Stomach (tissue), 4 donors: ENCODE measurements at regions not wholly inside any gene's neighbourhood (a gene's known extent, or its start where the extent isn't known, plus 50 kb on each side); places are given as distances from the start of the nearest gene placed in this dataset.

ENCODE experiments used
- POLR2A ChIP-seq, 4 donors: fragments of 450-650 bp; IDR thresholded peaks; one replicate each; pipeline ENCODE4 v1.6.1; 2016; ENCODE audit warnings: antibody characterized with exemption in 4 of 4, control low read depth in 2 of 4, mild to moderate bottlenecking in 1 of 4, moderate library complexity in 1 of 4
- POLR2AphosphoS5 ChIP-seq, 3 donors: sonication (generic); formaldehyde crosslinking; IDR thresholded peaks; one replicate each; pipeline ENCODE4 v1.6.1; 2016; ENCODE audit warnings: antibody characterized with exemption in 3 of 3
- TF ChIP-seq, protein P1 (sequence below), 7 experiments: fragments of 450-650 bp in 4 of 7; fragments of 200-600 bp in 3 of 7; sonication (generic) in 3 of 7; IDR thresholded peaks; one replicate each; pipeline ENCODE4 v1.5.1; 2016 to 2019; ENCODE audit warnings: antibody characterized with exemption in 7 of 7, control low read depth in 2 of 7, mild to moderate bottlenecking in 1 of 7

- TF ChIP-seq, protein P1, sequence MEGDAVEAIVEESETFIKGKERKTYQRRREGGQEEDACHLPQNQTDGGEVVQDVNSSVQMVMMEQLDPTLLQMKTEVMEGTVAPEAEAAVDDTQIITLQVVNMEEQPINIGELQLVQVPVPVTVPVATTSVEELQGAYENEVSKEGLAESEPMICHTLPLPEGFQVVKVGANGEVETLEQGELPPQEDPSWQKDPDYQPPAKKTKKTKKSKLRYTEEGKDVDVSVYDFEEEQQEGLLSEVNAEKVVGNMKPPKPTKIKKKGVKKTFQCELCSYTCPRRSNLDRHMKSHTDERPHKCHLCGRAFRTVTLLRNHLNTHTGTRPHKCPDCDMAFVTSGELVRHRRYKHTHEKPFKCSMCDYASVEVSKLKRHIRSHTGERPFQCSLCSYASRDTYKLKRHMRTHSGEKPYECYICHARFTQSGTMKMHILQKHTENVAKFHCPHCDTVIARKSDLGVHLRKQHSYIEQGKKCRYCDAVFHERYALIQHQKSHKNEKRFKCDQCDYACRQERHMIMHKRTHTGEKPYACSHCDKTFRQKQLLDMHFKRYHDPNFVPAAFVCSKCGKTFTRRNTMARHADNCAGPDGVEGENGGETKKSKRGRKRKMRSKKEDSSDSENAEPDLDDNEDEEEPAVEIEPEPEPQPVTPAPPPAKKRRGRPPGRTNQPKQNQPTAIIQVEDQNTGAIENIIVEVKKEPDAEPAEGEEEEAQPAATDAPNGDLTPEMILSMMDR (IDR thresholded peaks at IDR 0.05), result no peak
- TF ChIP-seq POLR2A (IDR thresholded peaks at IDR 0.05) (no peak), POLR2AphosphoS5 (IDR thresholded peaks at IDR 0.05) (no peak)
Measured at GRCh38 chr2:123953846-123954245, 71.2 kb upstream of the CNTNAP5 start.
